ENCODE measurements at regions not wholly inside any gene's neighbourhood (a gene's known extent, or its start where the extent isn't known, plus 50 kb on each side); places are given as distances from the start of the nearest gene placed in this dataset.
"Not testable (repeated sequence)": the region's sequence is repeated elsewhere in the genome, so short reads cannot be mapped to it uniquely, and the experiment has no call there.

DNA sequence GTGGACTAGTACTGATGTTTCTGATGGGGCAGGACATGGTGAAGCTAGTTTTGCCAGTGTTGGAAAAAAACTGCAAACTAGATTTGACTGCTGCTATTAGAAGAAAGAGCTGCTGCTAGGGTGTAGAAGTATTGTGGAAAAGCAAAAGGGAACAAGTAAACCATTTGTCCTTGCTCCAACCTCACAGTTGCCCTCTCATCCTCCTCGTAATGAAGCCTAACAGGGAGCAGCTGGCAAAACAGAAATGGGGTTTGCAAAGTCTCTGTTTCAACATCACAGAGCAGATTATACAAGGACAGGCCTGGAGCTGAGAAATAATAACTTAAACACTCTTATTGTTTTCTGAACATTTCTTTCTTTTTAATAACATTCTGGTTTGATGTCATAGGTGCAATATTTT is 346.2 kb downstream of the MAGEB5 start:
- Histone ChIP-seq H3K4me1 (no peaks in the 10 kb centered on the region), H3K4me3 (no peak overlapping the region), H3K27me3 (no peaks in the 10 kb centered on the region), H3K9me3 (no peaks in the 10 kb centered on the region), H3K27ac (no peak overlapping the region), H3K36me3 (no peaks in the 10 kb centered on the region)
- 29 to 41% methylated on average over 1 of the region's 1 CpG for WGBS, 2 donors
- TF ChIP-seq POLR2A (IDR thresholded peaks at IDR 0.05) (no peak), POLR2AphosphoS5 (IDR thresholded peaks at IDR 0.05) (no peak), EP300 (IDR thresholded peaks at IDR 0.05) (no peak)
- TF ChIP-seq, protein P1, sequence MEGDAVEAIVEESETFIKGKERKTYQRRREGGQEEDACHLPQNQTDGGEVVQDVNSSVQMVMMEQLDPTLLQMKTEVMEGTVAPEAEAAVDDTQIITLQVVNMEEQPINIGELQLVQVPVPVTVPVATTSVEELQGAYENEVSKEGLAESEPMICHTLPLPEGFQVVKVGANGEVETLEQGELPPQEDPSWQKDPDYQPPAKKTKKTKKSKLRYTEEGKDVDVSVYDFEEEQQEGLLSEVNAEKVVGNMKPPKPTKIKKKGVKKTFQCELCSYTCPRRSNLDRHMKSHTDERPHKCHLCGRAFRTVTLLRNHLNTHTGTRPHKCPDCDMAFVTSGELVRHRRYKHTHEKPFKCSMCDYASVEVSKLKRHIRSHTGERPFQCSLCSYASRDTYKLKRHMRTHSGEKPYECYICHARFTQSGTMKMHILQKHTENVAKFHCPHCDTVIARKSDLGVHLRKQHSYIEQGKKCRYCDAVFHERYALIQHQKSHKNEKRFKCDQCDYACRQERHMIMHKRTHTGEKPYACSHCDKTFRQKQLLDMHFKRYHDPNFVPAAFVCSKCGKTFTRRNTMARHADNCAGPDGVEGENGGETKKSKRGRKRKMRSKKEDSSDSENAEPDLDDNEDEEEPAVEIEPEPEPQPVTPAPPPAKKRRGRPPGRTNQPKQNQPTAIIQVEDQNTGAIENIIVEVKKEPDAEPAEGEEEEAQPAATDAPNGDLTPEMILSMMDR (IDR thresholded peaks at IDR 0.05): no peak
- DNase-seq (no peak), ATAC-seq (ENCODE audit: low FRiP score in 2 of 2) (no peak)

DNA sequence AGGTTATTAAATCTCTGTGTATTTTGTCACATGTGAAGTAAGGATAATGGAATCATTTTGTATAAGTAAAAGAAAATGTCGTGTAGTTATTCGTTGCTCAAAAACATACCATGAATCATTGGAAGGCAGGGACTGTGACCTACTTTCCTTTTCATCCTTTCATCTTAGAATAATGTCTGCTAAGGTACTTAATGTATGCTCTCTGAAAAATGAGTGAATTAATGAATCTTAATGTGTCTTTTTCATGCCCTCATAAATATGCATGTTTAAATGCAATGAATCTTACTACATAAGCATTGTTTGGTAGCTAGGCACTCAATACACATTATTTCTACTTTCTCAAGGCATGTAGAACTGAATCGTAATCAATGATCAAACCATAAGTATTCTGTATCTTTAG is 343.9 kb downstream of the MAGEB5 start:
- 77 to 89% methylated on average over 3 of the region's 3 CpGs for WGBS, 2 donors

DNA sequence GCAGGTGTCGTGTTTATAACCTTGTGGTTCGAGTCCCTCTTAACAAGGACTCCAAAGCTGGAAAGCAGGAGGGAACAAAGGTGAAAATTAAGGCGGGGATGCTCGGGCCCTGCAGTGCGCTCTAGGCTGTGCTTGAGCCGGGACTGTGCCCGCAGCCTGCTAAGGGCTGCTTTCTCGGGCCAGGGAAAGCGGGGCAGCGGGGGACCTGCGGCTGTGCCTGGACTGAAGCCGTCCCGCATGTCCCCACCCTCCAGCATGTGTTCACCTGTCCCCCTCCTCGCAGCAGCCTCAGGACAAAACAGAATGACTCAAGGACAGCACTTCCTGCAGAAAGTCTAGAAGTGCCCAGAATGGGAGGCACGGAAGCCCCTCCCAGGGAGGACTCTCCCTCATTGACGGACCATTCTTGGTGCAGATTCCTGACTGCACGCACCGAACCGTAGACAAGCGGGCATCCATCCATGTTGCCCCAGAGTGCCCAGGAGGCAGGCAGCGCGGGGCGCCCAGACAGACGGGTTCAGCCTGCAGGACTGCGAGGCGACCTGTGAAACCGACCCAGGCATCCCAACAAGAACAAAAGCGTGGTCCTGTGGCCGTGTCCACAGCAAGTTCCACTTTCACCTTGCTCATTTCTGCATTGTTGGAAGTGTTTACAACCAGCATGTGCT is 342.9 kb downstream of the MAGEB5 start:
- H3K36me3 ChIP-seq: no peaks in the 10 kb centered on the region
- DNase-seq: peak in 1 of 2 donors; percentile 33
- H3K4me3 ChIP-seq: no peak overlapping the region
- WGBS, 2 donors: 84 to 87% methylated on average over 9 to 29 of the region's 29 CpGs
- H3K27me3 ChIP-seq: no peaks in the 10 kb centered on the region
- TF ChIP-seq, protein P1 (IDR thresholded peaks at IDR 0.05): no peak
- TF ChIP-seq POLR2A (IDR thresholded peaks at IDR 0.05): no peak
- no peaks in the 10 kb centered on the region for H3K9me3 ChIP-seq
- no peak overlapping the region for H3K27ac ChIP-seq
- peak in 1 of 2 donors; percentile 43 for ATAC-seq (ENCODE audit: low FRiP score in 2 of 2)
- H3K4me1 ChIP-seq: no peaks in the 10 kb centered on the region

More for the DNA sequence above, 343.9 kb downstream of the MAGEB5 start:
- no peaks in the 10 kb centered on the region for H3K36me3 ChIP-seq
- no peak for TF ChIP-seq POLR2AphosphoS5 (IDR thresholded peaks at IDR 0.05)
- TF ChIP-seq, protein P1 (IDR thresholded peaks at IDR 0.05): no peak
- TF ChIP-seq EP300 (IDR thresholded peaks at IDR 0.05): no peak
- TF ChIP-seq POLR2A (IDR thresholded peaks at IDR 0.05): no peak
- no peak for DNase-seq
- ATAC-seq (ENCODE audit: low FRiP score in 2 of 2): no peak
- H3K27me3 ChIP-seq: no peaks in the 10 kb centered on the region
- no peak overlapping the region for H3K27ac ChIP-seq
- no peaks in the 10 kb centered on the region for H3K4me1 ChIP-seq
- no peak overlapping the region for H3K4me3 ChIP-seq
- H3K9me3 ChIP-seq: no peaks in the 10 kb centered on the region

DNA sequence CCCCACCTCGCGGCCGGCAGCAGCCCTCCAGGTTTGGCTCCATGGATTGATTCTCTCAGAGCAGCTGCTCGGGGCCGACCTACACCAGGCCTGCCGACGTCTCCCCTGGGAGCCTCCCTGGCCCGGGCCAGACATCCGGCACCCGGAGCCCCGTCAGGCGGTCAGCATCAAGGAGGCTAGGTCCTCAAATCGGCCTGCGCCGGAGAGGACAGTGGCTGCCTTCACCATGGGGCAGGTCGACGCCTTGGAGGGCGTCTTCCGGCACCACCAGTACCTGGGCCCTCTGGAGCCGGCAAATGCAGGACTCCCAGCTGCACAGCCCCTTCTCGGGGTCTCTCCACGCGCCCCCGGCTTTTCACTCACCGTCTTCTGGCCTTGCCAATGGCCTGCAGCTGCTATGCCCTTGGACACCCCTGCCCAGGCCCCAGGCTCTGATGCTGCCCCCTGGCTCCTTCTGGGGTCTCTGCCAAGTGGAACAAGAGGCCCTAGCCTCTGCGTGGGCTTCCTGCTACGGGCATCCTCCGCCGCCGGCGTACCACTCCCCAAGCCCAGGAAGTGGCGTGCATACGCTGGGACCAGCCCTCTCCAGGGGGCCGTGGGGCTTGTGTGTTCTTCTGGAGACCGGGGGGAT is 341.8 kb downstream of the MAGEB5 start:
- H3K9me3 ChIP-seq: no peaks in the 10 kb centered on the region
- no peak overlapping the region for H3K4me3 ChIP-seq
- ATAC-seq (ENCODE audit: low FRiP score in 2 of 2) (peak in 1 of 2 donors; percentile 49), DNase-seq (peak in 1 of 2 donors; percentile 46)
- no peak overlapping the region for H3K27ac ChIP-seq
- no peak for TF ChIP-seq POLR2AphosphoS5 (IDR thresholded peaks at IDR 0.05)
- TF ChIP-seq EP300 (IDR thresholded peaks at IDR 0.05): no peak
- TF ChIP-seq, protein P1 (IDR thresholded peaks at IDR 0.05): no peak
- TF ChIP-seq POLR2A (IDR thresholded peaks at IDR 0.05): no peak
- no peaks in the 10 kb centered on the region for H3K27me3 ChIP-seq
- H3K4me1 ChIP-seq: no peaks in the 10 kb centered on the region
- H3K36me3 ChIP-seq: no peaks in the 10 kb centered on the region
- WGBS, 2 donors: 92 to 96% methylated on average over 5 to 32 of the region's 35 CpGs

DNA sequence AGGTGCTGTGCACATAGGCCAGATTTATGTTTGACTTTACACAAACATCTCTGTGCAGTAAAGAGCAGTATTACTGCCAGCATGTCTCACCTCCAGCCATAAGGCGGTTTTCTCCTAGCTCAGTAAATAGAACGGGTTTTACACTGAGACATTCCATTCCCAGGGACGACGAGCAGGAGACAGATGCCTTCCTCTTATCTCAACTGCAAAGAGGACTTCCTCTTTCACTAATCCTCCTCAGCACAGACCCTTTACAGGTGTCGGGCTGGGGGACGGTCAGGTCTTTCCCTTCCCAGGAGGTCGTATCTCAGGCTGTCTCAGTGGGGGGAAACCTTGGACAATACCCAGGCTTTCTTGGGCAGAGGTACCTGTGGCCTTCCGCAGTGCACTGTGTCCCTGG is 309.8 kb downstream of the MAGEB5 start:
- H3K4me1 ChIP-seq; H3K9me3 ChIP-seq; H3K4me3 ChIP-seq; H3K27ac ChIP-seq; DNase-seq; H3K27me3 ChIP-seq; ATAC-seq (ENCODE audit: low FRiP score in 2 of 2); H3K36me3 ChIP-seq: not testable (repeated sequence)
- 25 to 30% methylated on average over 5 to 8 of the region's 8 CpGs for WGBS, 2 donors
